NCI-H226 (cell line): ENCODE measurements at regions not wholly inside any gene's neighbourhood (a gene's known extent, or its start where the extent isn't known, plus 50 kb on each side); places are given as distances from the start of the nearest gene placed in this dataset.
A peak's percentile ranks its signal among the peaks of the same experiment; 100 is the strongest.
"Not testable (repeated sequence)": the region's sequence is repeated elsewhere in the genome, so short reads cannot be mapped to it uniquely, and the experiment has no call there.

Experiments used
- DNase-seq: peaks from one replicate; pipeline ENCODE4 v3.0.0-alpha.2; 2015

DNA sequence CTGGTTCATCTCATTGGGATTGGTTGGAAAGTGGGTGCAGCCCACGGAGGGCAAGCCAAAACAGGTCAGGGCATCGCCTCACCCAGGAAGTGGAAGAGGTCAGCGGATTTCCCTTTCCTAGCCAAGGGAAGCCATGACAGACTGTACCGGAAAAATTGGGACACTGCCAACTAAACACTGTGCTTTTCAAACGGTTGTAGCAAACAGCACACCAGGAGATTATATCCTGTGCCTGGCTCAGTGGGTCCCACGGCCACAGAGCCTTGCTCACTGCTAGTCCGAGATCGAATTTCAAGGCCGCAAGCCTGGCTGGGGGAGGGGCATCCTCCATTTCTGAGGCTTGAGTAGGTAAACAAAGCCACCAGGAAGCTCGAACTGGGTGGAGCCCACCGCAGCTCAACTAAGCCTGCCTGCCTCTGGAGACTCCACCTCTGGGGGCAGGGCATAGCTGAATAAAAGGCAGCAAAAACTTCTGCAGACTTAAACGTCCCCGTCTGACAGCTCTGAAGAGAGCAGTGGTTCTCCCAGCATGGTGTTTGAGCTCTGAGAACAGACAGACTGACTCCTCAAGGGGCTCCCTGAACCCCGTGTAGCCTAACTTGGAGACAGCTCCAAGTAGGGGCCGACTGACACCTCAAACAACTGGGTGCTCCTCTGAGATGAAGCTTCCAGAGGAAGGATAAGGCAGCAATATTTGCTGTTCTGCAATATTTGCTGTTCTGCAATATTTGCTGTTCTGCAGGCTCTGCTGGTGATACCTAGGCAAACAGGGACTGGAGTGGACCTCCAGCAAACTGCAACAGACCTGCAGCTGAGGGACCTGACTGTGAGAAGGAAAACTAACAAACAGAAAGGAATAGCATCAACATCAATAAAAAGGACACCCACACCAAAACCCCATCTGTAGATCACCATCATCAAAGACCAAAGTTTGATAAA lies 191.0 kb upstream of the IRAK1BP1 start:
- DNase-seq, result not testable (repeated sequence)

DNA sequence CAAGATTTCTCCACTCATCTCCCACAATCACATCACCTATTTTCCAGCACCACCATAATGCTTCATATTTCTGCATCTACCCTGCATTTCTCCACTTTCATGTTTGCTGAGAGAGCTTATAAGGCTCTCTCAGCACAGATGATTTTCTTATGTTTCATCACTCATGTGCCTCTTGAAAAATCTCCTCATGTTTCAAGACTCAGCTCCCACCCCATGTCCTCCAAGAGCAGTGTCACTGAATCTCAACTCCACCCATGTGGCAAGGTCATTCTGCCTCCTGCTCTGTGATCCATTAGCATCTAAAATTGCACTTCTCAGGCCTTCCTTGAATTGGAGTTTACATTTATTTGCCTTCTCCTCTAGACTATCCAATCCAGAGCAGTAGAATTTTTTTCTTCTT lies 178.7 kb upstream of the IRAK1BP1 start:
- DNase-seq, result no peak

DNA sequence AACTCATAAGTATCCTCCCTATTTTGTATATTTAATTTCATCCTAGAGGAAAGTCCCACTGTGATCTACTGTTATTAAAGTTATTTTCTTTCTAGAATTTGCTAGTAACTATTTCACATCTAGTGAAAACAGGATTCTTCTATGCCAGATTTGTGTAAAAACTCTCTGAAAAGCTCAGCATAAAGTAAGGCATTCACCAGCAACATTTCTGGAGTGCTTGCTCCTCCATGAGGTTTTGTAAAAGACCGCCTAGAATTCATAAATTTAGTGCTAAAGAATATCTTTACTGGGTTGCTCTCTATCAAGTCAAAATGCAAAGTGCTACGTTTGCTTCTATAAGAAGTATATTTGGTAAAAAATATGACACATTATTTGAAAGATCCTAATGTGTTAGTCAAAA lies 173.5 kb upstream of the IRAK1BP1 start:
- DNase-seq, result no peak

DNA sequence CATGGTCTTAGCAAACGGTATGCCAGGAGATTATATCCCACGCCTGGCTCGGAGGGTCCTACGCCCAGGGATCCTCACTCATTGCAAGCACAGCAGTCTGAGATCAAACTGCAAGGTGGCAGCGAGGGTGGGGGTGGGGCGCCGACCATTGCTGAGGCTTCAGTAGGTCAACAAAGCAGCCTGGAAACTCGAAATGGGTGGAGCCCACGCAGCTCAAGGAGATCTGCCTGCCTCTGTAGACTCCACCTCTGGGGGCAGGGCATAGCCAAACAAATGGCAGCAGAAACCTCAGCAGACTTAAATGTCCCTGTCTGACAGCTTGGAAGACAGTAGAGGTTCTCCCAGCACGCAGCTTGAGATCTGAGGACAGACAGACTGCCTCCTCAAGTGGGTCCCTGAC lies 172.7 kb upstream of the IRAK1BP1 start:
- DNase-seq, result not testable (repeated sequence)

DNA sequence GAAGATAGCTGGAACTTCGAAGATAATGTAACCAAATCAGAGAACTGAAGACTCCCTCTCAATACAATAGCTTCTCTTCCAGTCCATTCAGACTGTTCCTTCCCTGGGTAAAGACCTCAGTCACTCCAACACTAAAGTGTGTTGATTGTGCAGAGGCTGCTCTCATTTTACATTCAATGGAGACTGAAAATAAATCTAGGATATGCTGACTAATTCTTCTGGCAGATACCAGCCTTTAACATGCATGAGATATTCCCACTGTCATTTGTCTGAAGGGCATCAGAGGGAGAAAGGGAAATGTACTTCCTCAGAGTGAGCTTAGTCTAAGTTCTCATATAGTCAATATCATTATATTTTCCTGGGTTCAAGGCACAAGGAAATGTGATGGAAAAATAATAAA lies 166.4 kb upstream of the IRAK1BP1 start:
- peak; percentile 31 for DNase-seq

DNA sequence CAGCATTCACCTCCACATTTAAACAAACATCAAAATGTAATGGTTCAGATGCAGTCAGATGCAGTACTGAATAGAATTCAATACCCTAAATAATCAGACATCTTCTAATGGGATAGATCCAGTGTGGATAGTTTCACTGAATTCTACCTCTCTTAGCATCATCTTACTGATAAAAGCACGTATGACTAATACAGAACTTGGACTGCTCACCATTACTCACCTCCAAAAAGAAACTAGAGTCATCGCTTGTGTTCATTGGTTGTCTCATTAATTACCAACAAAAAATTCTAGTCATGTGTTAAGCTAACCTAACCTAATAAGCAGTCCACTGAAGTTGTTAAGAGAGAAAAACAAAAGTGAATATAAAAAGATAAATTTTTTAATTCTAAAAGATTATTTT lies 165.9 kb upstream of the IRAK1BP1 start:
- peak; percentile 76 for DNase-seq

DNA sequence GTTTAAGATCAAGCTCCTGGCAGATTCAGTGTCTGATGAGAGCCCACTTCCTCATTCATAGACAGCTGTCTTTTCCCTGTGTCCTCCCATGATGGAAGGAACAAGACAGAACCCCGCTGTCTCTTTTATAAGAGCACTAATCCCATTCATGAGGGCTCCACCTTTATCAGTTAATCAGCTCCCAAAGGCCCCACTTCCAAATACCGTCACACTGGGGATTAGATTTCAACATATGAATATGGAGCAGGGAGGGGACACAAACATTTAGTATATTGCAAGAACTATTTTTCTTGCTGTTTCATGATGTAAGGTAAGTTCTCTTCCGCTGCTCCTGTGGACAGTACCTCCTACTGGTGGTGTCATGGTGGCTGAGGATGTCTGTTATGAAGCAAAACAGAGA lies 158.3 kb upstream of the IRAK1BP1 start:
- no peak for DNase-seq

DNA sequence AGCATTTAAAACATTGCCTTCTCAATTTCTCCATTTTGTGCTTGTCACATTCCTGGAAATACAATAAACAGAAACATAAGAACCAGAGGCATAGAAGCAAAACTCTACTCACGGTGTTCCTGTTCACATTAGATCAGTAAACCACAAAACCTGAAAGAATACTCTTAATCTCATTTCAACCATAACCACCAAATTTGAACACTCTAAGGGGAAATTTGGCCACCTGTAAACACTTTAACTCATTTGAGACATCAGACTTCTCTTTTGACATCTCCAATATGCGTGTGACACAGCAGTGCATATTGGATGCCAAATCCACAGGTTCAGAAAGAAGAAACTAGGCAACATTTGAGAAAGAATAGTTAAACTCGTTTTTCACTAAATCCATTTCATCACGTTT lies 153.8 kb upstream of the IRAK1BP1 start:
- DNase-seq, result no peak

DNA sequence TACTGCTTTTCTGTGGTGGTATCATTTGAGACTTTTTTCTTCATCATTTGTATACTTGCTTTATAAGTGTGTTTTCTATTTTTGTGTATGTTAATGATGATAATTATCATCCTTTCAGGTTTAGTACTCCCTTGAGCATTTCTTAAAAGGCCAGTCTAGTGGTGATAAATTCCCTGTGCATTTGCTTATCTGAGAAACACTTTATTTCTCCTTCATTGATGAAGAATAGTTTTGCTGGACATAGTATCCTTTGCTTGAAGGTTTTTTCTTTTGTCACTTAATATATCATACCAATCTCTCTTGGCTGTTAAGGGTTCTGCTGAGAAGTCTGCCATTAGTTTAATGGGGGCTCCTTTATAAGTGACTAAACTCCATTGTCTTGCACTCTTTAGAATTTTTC lies 123.2 kb upstream of the IRAK1BP1 start:
- no peak for DNase-seq

DNA sequence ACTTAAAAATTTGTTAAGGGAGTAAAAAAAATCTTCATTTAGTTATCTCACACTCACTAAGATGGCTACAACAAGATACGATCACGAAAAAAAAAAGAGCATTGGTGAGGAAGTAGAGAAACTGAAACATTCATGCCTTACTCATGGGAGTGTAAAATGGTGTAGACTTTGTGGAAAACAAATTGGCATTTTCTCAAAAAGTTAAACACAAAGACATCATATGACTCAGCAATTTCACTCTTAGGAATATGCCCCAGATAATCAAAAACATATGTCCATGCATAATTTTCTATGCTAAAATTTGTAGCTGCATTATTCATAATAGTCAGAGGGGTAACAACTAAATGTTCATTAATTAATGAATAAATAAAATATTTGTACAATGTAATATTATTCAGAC lies 120.9 kb upstream of the IRAK1BP1 start:
- no peak for DNase-seq

DNA sequence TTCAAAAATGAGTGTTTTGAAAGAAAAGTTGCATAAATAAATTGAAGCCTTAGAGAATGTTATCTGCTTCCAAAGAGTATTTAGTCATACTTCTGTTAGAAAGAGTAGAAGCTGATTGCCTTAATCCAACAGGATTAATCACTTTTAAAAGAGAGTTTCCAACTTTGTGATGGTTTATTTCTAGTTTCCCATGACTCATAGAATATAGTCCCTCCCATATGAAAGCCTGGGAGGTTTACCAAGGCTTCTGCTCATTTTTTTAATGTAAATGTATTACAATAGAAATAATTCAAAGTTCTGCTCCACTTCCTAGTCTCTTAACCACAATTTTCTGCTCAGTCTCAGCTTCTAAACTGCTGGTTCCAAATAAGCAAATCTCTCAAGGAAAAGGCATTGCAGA lies 118.0 kb upstream of the IRAK1BP1 start:
- peak; percentile 19 for DNase-seq

DNA sequence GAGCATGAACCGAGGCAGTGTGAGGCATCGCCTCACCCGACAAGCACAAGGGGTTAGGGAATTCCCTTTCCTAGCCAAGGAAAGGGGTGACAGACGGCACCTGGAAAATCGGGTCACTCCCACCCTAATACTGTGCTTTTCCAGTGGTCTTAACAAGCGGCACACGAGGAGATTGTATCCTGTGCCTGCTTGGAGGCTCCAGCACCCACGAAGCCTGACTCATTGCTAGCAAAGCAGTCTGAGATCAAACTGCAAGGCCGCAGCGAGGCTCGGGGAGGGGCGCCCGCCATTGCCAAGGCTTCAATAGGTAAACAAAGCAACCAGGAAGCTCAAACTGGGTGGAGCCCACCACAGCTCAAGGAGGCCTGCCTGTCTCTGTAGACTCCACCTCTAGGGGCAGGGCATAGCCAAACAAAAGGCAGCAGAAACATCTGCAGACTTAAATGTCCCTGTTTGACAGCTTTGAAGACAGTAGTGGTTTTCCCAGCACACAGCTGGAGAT lies 109.0 kb upstream of the IRAK1BP1 start:
- not testable (repeated sequence) for DNase-seq

DNA sequence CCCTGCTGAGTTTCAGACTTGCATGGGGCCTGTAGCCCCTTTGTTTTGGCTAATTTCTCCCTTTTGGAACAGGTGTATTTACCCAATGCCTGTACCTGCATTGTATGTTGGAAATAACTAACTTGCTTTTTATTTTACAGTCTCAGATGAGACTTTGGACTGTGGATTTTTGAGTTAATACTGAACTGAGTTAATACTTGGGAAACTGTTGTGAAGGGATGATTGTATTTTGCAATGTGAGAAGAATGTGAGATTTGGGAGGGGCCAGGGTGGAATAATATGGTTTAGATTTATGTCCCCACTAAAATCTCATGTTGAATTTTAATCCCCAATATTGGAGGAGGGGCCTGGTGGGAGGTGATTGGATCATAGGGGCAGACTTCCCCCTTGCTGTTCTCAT lies 99.1 kb upstream of the IRAK1BP1 start:
- no peak for DNase-seq

DNA sequence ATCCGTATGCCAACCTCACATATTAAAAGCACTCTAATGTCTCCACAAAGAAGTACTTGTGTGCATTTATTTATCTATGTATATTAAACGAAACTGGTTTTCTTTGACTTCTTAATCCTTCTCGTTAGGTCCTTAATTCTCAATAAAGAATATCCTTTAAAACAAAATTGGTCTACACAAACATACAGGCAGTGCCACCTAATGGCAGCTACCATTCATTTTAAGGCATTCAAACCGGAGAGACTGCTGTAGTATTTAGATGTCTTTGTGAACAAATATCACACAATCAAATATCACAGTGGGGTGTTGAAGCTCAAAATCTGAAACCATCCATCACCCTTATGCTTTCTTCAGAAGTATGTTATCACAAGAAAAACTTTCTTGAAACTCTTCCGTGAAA lies 96.6 kb upstream of the IRAK1BP1 start:
- no peak for DNase-seq

DNA sequence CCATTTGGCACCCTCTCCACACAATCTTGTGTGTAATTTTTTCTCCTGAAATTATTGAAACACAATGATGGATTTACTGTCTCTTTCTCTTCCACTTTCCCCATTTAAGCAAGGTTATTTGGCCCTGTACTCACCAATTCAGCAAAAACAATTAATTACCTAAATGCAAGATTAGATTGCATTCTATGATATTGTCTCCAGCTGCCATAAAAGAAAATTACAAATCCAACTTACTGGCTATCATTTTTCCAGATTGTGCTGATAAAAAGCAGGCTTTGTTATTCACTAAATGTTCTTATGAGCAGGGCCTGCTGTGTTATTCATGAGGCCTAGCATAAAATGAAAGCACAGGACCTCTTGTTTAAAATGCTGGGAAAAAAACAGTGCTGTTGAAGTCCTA lies 95.8 kb upstream of the IRAK1BP1 start:
- no peak for DNase-seq

DNA sequence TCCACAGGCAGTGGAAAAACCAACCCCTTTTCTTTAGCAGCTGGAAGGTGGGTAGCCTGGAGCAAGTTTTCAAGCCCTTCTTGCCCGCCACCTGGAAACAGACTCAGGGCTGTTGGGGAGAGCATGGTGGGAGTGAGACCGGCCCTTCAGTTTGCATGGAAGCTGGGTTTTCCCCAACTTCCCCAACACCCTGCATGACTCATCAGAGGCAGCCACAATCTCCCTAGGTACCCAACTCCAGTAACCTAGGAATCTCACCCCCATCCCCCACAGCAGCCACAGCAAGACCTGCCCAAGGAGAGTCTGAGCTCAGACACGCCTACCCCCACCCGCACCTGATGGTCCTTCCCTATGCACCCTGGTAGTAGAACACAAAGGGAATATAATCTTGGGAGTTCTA lies 86.3 kb upstream of the IRAK1BP1 start:
- peak; percentile 16 for DNase-seq

DNA sequence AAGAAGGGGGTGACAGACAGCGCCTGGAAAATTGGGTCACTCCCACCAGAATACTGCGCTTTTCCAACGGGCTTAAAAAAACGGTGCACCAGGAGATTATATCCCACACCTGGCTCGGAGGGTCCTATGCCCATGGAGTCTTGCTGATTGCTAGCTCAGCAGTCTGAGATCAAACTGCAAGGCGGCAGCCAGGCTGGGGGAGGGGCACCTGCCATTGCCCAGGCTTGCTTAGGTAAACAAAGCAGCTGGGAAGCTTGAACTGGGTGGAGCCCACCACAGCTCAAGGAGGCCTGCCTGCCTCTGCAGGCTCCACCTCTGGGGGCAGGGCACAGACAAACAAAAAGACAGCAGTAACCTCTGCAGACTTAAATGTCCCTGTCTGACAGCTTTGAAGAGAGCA lies 84.0 kb upstream of the IRAK1BP1 start:
- DNase-seq, result not testable (repeated sequence)

DNA sequence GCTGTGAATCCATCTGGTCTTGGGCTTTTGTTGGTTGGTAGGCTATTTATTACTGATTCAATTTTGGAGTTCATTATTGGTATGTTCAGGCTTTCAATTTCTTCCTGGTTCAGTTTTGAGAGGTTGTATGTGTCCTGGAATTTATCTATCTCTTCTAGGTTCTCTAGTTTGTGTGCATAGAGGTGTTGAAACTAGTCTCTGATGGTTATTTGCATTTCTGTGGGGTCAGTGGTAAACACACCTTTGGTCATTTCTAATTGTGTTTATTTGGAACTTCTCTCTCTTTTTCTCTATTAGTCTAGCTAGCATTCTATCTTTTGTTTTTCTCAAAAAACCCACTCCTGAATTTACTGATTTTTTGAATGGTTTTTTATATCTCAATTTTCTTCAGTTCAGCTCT lies 70.1 kb upstream of the IRAK1BP1 start:
- no peak for DNase-seq

DNA sequence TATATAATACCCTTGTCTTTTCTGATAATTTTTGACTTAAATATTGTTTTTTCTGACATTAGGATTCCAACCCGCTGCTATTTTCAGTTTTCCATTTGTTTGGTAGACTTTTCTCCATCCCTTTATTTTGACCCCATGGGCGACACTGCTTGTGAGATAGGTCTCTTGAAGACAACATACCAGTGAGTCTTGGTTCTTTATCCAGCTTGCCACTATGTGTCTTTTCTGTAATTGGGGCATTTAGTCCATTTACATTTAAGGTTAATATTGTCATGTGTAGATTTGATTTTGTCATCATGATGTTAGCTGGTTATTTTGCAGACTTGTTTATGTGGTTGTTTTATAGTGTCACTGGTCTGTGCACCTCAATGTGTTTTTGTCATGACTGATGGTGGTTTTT lies 67.7 kb upstream of the IRAK1BP1 start:
- DNase-seq, result no peak

DNA sequence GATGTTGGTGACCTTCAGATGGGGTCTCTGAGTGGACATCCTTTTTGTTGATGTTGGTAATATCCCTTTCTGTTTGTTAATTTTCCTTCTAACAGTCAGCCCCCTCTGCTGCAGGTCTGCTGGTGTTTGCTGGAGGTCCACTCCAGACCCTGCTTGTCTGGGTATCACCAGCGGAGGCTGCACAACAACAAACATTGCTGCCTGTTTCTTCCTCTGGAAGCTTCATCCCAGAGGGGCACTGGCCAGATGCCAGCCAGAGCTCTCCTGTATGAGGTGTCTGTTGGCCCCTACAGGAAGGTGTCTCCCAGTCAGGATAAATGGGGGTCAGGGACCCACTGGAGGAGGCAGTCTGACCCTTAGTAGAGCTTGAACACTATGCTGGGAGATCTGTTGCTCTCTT lies 60.6 kb upstream of the IRAK1BP1 start:
- not testable (repeated sequence) for DNase-seq

DNA sequence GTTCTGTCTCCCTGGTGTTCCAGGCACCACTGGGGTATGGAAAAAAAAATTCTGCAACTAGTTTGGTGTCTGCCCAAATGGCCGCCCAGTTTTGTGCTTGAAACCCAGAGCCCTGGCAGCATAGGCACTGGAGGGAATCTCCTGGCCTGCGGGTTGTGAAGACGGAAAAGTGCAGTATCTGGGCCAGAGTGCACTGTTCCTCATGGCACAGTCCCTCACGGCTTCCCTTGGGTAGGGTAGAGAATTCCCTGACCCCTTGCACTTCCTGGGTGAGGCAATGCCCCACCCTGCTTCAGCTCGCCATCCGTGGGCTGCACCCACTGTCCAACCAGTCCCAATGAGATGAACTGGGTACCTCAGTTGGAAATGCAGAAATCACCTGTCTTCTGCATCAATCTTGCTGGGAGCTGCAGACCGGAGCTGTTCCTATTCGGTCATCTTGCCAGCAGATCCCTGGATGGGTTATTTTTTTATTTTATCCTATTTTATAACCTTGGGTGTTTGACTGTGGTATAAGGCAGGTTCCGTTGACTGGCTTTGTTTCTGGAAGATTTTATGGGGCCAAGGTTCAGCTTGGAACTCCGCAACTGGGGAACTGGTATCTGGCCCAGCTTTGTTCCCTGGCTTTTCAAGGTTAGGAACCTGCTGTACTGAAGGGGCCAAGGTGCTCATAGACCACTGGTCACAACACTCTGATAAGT lies 59.5 kb upstream of the IRAK1BP1 start:
- not testable (repeated sequence) for DNase-seq

DNA sequence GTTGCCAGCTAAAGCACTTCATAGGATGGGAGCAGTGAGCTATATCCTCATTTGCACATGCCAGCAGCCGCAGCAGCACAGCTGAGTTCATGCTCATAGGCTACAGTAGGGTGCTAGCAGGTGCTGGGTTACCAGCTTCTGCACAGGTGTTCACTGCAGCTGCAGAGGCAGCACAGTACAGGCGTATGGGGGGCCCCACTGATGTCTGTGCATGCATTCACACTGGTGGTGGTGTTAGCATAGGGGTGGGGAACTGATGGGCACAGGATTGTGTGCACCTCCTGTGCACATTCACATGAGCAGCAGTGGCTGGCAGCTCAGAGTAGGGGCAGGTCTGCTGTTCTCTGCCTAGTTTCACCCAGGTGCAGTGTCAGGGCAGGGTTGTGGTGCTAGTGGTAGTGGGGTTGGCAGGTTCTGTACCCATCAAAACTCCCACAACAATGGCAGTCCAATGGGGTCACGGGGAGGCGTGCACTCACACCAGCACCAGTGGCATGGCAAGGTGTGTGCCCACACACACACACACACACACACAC lies 58.9 kb upstream of the IRAK1BP1 start:
- DNase-seq, result no peak

DNA sequence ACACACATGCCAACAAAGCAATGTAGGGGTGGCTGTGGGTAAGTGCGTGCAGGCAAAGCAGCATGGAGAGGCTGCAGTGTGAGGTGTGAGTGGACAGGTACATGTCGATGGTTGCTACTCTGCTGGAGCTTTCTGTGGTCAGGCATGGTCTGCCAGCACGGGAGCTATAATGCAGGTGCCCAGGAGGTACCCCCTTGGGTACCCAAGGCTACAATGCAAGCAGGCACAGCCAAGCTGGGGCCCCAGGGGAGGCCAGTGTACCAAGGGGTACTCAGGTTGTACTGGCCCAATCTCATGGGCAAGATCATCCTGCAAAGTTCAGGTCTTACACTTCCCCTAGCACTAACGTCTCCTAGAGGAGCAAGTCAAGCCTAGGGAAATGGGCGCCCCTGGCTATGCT lies 58.4 kb upstream of the IRAK1BP1 start:
- DNase-seq, result no peak

DNA sequence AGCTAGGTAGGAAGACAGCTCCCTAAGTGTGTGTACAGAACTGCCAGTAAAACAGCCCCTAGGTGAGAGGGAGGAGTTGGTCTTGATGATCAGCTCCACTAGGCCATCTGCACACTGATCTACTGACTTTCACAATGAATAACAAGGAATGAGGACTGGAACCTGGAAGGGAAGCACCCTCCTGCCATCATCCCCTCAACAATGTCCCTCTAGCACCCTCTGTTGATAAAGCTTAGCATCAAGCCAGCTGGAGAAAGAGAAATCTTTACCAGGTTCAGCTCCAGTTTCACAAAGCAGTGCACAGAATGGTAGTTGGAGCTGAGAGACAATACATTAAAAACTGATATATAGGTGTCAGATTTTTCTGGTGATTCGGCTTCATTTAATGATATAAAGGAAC lies 57.2 kb upstream of the IRAK1BP1 start:
- DNase-seq, result peak; percentile 26
